ENCODE measurements at regions not wholly inside any gene's neighbourhood (a gene's known extent, or its start where the extent isn't known, plus 50 kb on each side); places are given as distances from the start of the nearest gene placed in this dataset.
"Not testable (repeated sequence)": the region's sequence is repeated elsewhere in the genome, so short reads cannot be mapped to it uniquely, and the experiment has no call there.

DNA sequence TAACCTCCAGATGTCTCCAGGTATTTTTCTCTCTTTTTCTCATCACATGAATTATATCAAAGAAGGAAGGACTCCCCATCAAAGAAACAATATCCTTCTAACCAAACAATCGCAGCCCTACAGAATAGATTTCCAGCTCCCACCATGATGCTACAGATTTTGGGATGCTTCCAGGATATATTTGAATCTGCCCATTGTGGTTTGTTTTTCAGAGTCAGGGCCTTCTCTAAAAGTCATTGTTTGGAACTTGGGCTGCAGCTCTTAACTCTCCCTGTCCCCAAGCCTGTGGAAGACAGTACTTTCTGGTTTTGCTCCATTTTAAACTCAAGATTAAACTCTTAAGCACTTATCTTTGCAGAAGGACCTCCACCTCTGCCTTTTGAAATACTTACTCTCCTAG lies 223.2 kb downstream of the PMAIP1 start:
- DNase-seq = no peak

DNA sequence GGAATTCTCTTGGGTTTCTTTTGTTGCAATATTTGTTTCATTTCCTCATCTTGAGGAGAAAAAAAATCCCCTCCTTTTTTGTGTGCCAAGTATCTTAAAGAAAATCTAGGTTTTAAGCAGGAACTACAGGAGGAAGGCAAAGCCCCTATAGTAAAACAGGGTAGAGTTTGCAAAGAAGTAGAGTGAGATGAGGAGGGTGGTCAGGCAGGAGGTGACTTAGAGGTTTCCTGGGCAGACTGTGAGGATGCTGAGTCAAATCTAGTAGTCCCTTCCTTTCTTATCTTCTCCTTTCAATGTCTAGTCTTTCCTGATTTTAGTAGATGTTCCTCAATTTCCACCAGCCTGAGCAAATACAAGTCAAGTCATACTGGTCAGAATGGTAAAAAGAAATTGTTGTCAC lies 222.5 kb downstream of the PMAIP1 start:
- DNase-seq = no peak

DNA sequence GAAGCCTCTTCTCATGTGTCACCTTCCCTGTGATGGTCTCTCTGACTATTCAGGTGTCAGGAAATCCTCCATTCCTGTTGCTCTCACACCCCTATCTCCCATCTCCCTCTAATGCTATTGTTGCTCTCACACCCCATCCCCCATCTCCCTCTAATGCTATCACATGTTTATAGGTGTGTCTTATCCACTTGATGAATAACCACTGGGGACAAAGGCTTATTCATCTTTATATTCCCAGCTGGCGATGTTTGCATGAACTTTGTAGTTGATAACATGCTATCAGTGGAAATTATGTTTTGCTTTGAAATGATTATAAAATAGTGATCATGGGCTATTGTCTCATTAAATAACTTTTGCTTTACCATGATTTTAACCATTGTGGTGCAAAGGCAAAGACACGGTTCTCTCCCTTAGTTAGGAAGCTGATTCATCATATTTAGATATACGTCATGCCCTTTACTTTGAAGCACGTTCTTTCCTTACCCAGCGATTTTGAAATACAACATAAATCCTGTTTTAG lies 220.5 kb downstream of the PMAIP1 start:
- no peak for DNase-seq

- no peak for DNase-seq
Measured at GRCh38 chr18:60117321-60117720, 217.5 kb downstream of the PMAIP1 start.

- DNase-seq = no peak
Measured at GRCh38 chr18:60113396-60113795, 213.6 kb downstream of the PMAIP1 start.

GRCh38 chr18:60112369-60112768 lies 212.6 kb downstream of the PMAIP1 start:
- DNase-seq = no peak

DNA sequence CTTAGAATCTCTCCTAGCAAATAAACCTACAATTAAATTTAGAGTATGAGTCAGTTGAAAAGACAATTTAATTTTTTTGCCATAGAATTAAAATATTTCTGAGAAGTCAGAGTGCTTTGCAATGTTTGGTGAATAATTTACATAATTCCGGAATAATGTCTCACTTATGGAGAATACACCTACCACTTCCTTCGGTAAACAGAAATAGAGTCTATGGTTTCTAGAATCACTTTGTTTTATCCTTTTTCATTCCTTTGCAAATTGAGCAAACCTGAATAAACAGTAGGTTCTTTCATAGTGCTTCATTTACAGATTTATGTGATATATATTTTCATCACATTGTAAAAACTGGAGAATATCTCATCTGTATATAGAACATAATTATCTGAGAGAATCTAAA lies 211.7 kb downstream of the PMAIP1 start:
- no peak for DNase-seq

DNA sequence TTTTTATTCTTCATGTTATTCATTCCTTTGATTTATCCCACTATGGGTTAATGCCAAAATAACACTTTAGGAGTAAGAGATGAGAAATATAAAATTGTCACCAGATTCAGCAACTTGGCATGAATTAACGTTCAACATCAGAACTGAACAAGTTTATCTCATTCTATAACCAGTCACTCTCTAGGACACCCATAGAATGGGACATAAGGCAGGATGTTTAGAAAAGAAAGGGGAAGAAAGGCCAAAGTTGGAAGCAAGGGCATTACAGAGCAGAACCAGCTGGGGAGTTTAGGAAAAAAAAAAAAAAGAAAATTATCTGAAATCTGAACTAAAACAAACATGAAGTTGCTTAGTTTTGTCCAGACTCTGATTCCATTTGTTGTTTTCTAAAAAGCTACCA lies 211.0 kb downstream of the PMAIP1 start:
- no peak for DNase-seq

DNA sequence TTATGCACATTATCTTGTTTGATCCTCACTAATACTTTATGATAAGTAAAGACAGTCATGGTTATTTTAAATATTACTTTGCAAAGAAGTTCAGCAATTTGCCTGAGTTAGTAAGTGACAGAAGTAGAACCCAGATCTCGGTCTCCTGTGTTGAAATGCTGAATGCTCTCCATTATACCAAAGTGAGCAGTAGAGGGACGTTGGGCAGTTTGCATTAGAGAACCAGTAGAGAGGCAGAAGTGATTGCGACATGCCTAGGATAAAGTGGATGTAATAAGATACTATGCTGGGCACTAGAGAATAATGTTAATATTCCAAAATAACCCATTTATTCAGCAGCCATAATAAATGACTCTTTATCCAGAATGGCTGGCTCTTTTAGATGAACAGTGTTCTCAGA lies 201.0 kb downstream of the PMAIP1 start:
- DNase-seq = no peak

GRCh38 chr18:60099709-60100108 lies 199.9 kb downstream of the PMAIP1 start:
- no peak for DNase-seq

GRCh38 chr18:60096428-60096827 lies 196.6 kb downstream of the PMAIP1 start:
- DNase-seq = no peak

GRCh38 chr18:60092073-60092472 lies 192.3 kb downstream of the PMAIP1 start:
- no peak for DNase-seq

GRCh38 chr18:60090170-60090569 lies 190.4 kb downstream of the PMAIP1 start:
- DNase-seq = no peak

DNA sequence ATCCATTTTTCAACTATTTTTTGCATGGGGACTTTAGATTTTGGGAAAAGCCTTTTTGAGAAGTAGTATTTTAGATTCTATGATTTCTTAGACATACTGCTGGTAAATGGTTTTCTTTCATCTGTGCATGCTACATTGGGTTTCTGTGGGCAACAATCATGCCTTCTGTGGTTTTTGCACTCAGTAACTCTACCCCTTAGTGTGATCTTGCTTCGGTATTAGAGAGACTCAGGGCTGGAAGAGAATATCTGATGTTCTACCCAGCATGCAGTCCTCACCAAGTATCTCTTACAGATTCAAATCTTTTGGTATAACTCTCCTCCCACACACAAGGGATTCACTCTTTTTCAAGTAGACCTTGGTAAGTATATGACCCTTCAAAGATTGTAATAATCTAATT lies 183.0 kb downstream of the PMAIP1 start:
- DNase-seq = no peak

DNA sequence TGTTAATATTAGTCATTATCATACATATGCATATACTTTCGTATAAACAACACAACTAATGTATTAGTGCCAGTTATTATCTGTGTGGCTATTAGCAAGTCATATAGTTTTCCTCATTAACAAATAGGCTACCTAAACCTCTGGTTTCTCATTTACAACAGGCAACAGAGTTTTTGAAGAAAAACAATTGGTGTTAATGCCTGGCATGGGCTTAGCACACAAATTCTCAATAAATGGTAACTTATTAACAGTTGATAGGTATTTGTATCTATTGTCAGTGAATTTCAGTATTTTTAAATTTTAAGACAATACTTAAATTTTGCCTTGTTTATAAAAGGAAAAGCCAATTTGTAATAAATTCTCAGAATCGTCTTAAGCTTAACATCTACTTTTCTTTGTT lies 182.5 kb downstream of the PMAIP1 start:
- no peak for DNase-seq

GRCh38 chr18:60075477-60075876 lies 175.7 kb downstream of the PMAIP1 start:
- no peak for DNase-seq

- DNase-seq = no peak
Measured at GRCh38 chr18:60070631-60071030, 170.8 kb downstream of the PMAIP1 start.

DNA sequence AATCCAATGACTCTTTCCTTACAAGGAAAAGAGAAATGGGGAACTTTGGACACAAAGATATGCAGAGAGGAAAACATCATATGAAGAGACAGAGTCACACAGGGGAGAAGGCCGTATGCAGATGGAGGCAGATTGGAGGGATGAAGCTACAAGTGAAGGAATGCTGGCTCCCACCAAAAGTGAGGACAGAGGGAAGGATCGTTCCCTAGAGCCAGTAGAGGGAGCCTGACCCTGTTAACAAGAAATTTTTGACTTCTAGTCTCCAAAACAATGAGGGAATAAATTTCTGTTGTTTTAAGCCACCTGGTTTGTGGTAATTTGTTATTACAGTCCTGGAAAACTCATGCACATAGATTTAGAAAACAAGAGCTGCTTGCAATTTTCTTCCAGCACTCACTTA lies 169.3 kb downstream of the PMAIP1 start:
- DNase-seq = no peak

DNA sequence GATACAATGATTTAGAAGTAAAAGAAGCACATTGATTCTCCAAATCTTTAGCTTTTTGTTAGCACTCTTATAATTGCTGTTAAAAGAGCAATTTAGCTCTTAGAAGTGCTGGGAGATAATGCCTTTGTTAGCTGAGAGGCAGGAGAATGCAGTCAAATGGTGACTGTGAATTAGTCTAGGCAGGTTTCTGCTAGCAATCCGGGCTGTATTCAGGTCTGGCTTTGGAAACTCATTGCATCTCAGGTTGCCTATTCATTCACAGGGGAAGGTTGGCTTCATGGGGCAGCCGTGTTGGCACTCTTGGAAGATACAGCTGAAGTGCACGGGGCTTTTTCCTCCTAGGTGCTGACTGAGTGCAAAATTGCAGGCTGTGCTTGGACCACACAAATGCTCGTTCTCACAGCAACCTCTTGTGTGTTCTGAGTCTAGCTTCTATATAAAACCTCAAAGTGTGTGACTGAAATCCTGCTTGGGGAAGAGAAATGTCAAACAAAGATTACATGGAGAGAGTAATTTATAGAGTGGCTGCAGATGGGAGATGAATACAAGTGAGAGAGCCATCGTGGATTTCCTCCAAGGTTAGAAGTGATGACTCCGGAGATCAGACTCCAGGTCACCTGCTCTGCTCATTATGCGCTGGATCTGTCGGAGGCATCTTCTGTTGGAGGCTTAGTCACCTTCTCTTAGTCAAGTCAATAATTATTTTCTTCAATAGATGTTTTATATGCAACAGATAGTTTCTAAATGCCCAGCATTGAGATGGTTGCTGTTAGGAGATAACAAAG lies 167.8 kb downstream of the PMAIP1 start:
- no peak for DNase-seq

GRCh38 chr18:60066219-60066975 lies 166.6 kb downstream of the PMAIP1 start:
- DNase-seq = no peak

DNA sequence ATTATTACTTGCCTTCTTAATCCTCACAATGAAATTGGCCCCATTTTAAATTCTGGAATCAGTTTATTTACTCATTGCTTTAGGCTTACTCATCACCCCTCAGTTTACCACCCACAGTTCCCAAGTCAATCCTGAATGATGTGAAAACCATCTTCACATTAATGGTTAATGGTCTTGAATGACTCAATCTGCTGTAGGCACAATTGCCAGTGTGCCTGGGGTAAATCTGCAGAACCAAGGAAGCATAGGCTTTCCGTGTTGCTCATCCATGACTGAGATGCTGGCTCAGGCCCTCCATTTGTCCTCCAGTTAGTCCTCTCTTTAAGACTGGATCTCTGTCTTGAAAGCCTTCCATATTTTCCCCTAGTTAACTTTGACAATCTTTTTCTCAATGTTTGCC lies 164.5 kb downstream of the PMAIP1 start:
- no peak for DNase-seq

DNA sequence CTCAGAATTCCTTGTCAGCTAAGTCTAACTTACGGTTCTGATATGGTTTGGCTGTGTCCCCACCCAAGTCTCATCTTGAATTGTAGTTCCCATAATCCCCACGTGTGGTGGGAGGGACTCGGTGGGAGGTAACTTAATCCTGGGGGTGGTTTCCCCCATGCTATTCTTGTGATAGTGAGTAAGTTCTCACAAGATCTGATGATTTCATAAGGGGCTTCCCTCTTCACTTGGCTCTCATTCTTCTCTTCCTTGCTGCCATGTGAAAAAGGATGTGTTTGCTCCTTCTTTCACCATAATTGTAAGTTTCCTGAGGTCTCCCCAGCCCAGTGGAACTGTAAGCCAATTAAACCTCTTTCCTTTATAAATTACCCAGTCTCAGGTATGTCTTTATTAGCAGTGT lies 163.0 kb downstream of the PMAIP1 start:
- DNase-seq = not testable (repeated sequence)

DNA sequence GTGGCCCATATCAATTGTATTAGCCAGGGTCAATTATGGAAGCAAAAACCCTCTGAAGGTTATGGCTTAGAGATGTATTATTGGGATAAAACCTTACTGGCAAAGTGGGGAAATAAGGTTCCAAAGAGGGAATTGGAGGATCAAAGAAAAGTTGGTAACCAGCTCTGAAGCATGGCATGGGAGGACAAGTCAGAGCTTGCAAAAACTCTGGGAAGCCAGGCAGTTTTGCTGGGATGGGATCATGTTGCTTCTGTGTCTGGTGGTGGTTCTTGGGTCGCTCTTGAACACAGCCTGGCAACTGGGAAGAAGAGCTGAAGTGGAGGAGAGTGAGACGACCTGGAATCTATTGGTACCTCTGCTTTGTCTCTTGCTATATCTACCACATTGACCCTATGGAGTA lies 162.6 kb downstream of the PMAIP1 start:
- no peak for DNase-seq

DNA sequence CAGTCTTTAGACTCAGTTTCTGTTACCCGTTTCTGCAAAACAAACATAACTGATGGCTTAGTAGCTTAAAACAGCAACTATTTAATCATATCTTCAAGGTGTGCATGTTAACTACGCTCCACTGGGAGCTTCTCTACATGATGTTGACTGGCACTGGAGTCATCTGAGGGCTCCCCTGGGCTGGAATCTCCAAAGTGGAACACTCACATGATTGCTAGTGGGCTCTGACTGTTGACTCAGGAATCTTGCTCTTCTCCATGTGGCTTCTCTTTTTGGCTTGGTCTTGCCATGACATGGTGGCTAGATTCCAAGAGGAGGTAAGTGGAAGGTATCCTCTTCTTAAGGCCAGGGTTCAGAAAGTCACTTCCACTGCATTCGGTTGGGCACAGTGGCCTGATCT lies 160.8 kb downstream of the PMAIP1 start:
- DNase-seq = no peak

All from activated gamma-delta T cell (primary cell).